HL-60 (cell line): ENCODE measurements at regions not wholly inside any gene's neighbourhood (a gene's known extent, or its start where the extent isn't known, plus 50 kb on each side); places are given as distances from the start of the nearest gene placed in this dataset.

Source experiments
- DNase-seq, 2 experiments: peaks; one replicate each; pipeline ENCODE4 v3.0.0-alpha.2; 2010 to 2020; ENCODE audit warnings: low read depth in 1 of 2, low spot score in 1 of 2
- H3K27ac ChIP-seq: fragments of 250-450 bp; sonication (Bioruptor Pico); replicated peaks from 2 replicates; pipeline ENCODE4 v1.5.1; 2020; ENCODE audit warnings: mild to moderate bottlenecking, moderate library complexity
- H3K27me3 ChIP-seq: fragments of 250-450 bp; sonication (Bioruptor Pico); 2 replicates; pipeline ENCODE4 v1.5.1; 2021; ENCODE audit warnings: mild to moderate bottlenecking, moderate library complexity; ENCODE audit not compliant: insufficient read depth, poor library complexity, severe bottlenecking
- H3K4me3 ChIP-seq: replicated peaks from 2 replicates; pipeline ENCODE4 v1.5.1; 2011; ENCODE audit warnings: mild to moderate bottlenecking, control low read depth, low read length; ENCODE audit not compliant: insufficient read depth
- CTCF ChIP-seq: IDR thresholded peaks from one replicate; pipeline ENCODE4 v1.5.1; 2011; ENCODE audit warnings: low read length, control low read depth, inconsistent platforms; ENCODE audit not compliant: insufficient read depth
- GABPA ChIP-seq: IDR thresholded peaks from 2 replicates; pipeline ENCODE4 v1.6.1; 2012; ENCODE audit warnings: low read depth
- POLR2AphosphoS5 ChIP-seq: IDR thresholded peaks from 2 replicates; pipeline ENCODE4 v1.6.1; 2012; ENCODE audit warnings: low read depth
- REST ChIP-seq: IDR thresholded peaks from 2 replicates; pipeline ENCODE4 v1.6.1; 2012; ENCODE audit warnings: low read depth; ENCODE audit not compliant: insufficient replicate concordance
- SPI1 ChIP-seq: IDR thresholded peaks from 2 replicates; pipeline ENCODE4 v1.6.1; 2012; ENCODE audit warnings: low read depth, mild to moderate bottlenecking, borderline replicate concordance

- no peak for DNase-seq
- no peaks in the 10 kb centered on the region for H3K27me3 ChIP-seq
- TF ChIP-seq POLR2AphosphoS5 = no peak
- no peak for TF ChIP-seq SPI1
- no peak for TF ChIP-seq CTCF
- no peak for TF ChIP-seq REST
- no peak for TF ChIP-seq GABPA
- no peak overlapping the region for H3K4me3 ChIP-seq
- no peak overlapping the region for H3K27ac ChIP-seq
Observed at GRCh38 chr4:110250023-110250387, 51.6 kb upstream of the ELOVL6 start.

GRCh38 chr4:110248831-110249253 is 50.4 kb upstream of the ELOVL6 start:
- no peak for DNase-seq
- no peak overlapping the region for H3K4me3 ChIP-seq
- H3K27ac ChIP-seq = no peak overlapping the region
- TF ChIP-seq POLR2AphosphoS5 = no peak
- no peak for TF ChIP-seq GABPA
- no peak for TF ChIP-seq SPI1
- TF ChIP-seq REST = no peak
- TF ChIP-seq CTCF = no peak
- no peaks in the 10 kb centered on the region for H3K27me3 ChIP-seq
